ENCODE measurements at regions not wholly inside any gene's neighbourhood (a gene's known extent, or its start where the extent isn't known, plus 50 kb on each side); places are given as distances from the start of the nearest gene placed in this dataset.

DNA sequence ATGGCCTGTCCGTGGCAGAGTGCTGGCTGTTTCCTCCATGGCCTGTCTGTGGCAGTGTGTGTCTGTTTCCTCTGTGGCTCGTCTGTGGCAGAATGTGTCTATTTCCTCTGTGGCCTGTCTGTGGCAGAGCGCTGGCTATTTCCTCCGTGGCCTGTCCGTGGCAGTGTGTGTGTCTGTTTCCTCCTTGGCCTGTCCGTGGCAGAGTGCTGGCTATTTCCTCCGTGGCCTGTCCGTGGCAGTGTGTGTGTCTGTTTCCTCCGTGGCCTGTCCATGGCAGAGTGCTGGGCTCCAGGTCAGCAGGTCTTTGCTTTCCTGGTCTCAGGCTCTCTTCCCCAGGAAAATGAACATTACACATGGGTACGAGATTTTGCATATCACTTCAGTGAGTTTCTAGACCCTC lies 138.4 kb upstream of the IPO9 start:
- Histone ChIP-seq H4K20me1 (ENCODE audit: insufficient read depth) (no peaks in the 10 kb centered on the region), H3K9ac (ENCODE audit: low read length) (no peak overlapping the region), H3K9me3 (ENCODE audit: low read length) (no peaks in the 10 kb centered on the region), H2AFZ (ENCODE audit: low read depth, low read length) (no peak overlapping the region), H3K4me2 (ENCODE audit: low read length) (no peak overlapping the region), H3K36me3 (ENCODE audit: insufficient read depth, low read length) (no peaks in the 10 kb centered on the region), H3K79me2 (replicated peaks; ENCODE audit: insufficient read depth, low read length) (peaks cover 66% of the 10 kb centered on the region), H3K4me3 (ENCODE audit: low read length) (no peak overlapping the region), H3K27me3 (ENCODE audit: insufficient read depth, low read depth, low read length) (no peaks in the 10 kb centered on the region), H3K9me2 (ENCODE audit: insufficient read depth, low read length) (no peaks in the 10 kb centered on the region), H3F3A (ENCODE audit: insufficient read depth, low read length, poor library complexity, severe bottlenecking) (peaks cover 8% of the 10 kb centered on the region), H3K27ac (ENCODE audit: low read length) (no peak overlapping the region)
- TF ChIP-seq MXI1 (conservative IDR thresholded peaks at IDR 0.05; ENCODE audit: poor library complexity, severe bottlenecking) (no peak), TAF1 (IDR thresholded peaks at IDR 0.05; ENCODE audit: low read depth) (no peak), RAD21 (conservative IDR thresholded peaks at IDR 0.05) (no peak), EZH2 (IDR thresholded peaks at IDR 0.05; ENCODE audit: borderline replicate concordance, insufficient read depth, low read length, poor library complexity, severe bottlenecking) (no peak), POLR2AphosphoS5 (IDR thresholded peaks at IDR 0.05) (no peak), EP300 (conservative IDR thresholded peaks at IDR 0.05; ENCODE audit: poor library complexity, severe bottlenecking) (no peak), SMC3 (conservative IDR thresholded peaks at IDR 0.05; ENCODE audit: poor library complexity) (no peak)
- TF ChIP-seq, protein P1, sequence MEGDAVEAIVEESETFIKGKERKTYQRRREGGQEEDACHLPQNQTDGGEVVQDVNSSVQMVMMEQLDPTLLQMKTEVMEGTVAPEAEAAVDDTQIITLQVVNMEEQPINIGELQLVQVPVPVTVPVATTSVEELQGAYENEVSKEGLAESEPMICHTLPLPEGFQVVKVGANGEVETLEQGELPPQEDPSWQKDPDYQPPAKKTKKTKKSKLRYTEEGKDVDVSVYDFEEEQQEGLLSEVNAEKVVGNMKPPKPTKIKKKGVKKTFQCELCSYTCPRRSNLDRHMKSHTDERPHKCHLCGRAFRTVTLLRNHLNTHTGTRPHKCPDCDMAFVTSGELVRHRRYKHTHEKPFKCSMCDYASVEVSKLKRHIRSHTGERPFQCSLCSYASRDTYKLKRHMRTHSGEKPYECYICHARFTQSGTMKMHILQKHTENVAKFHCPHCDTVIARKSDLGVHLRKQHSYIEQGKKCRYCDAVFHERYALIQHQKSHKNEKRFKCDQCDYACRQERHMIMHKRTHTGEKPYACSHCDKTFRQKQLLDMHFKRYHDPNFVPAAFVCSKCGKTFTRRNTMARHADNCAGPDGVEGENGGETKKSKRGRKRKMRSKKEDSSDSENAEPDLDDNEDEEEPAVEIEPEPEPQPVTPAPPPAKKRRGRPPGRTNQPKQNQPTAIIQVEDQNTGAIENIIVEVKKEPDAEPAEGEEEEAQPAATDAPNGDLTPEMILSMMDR (IDR thresholded peaks at IDR 0.05; ENCODE audit: poor library complexity, severe bottlenecking): no peak
- TF ChIP-seq, protein P2, sequence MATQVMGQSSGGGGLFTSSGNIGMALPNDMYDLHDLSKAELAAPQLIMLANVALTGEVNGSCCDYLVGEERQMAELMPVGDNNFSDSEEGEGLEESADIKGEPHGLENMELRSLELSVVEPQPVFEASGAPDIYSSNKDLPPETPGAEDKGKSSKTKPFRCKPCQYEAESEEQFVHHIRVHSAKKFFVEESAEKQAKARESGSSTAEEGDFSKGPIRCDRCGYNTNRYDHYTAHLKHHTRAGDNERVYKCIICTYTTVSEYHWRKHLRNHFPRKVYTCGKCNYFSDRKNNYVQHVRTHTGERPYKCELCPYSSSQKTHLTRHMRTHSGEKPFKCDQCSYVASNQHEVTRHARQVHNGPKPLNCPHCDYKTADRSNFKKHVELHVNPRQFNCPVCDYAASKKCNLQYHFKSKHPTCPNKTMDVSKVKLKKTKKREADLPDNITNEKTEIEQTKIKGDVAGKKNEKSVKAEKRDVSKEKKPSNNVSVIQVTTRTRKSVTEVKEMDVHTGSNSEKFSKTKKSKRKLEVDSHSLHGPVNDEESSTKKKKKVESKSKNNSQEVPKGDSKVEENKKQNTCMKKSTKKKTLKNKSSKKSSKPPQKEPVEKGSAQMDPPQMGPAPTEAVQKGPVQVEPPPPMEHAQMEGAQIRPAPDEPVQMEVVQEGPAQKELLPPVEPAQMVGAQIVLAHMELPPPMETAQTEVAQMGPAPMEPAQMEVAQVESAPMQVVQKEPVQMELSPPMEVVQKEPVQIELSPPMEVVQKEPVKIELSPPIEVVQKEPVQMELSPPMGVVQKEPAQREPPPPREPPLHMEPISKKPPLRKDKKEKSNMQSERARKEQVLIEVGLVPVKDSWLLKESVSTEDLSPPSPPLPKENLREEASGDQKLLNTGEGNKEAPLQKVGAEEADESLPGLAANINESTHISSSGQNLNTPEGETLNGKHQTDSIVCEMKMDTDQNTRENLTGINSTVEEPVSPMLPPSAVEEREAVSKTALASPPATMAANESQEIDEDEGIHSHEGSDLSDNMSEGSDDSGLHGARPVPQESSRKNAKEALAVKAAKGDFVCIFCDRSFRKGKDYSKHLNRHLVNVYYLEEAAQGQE (IDR thresholded peaks at IDR 0.05; ENCODE audit: borderline replicate concordance): no peak

DNA sequence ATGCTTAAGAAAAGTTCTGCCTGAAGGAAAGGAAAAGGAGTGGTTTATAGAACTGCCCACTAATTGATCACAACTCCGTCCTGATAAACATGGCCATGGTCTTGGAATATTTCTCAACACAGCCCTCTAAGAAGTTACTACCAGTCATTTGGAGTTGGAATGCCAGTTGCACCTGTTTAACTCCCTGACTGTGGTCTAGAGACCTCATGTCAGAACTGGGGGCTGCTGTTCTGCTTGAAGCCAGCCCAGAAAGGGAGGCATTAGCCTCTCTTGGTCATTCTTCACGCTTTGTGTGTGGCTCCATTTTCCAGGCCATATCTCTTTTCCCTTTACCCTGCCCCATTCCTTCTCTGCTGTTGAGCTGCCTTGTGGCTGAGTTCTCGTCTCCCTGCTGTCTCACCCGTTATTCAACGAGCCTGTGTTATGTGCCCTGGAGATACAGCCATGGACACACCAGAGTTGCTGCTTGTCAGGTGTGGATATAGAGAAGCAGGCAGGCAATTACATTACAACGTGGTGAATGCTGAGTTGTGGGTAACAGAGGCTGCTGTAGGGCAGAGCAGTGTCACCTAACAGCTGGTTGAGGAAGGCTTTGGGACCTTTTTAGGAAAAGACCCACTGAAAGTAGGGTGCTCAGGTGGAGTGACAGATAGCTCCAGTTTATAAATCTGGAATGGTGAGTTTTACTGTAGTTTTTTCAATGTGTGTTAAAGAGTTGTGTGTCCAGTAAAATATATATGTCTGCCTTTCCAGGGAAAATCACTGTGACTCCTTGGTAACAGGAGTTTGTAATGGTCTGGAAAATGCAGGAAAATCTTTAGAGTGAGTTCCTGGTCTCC lies 137.0 kb upstream of the IPO9 start:
- peaks cover 8% of the 10 kb centered on the region for H3F3A ChIP-seq (ENCODE audit: insufficient read depth, low read length, poor library complexity, severe bottlenecking)
- H3K27me3 ChIP-seq (ENCODE audit: insufficient read depth, low read depth, low read length): no peaks in the 10 kb centered on the region
- no peaks in the 10 kb centered on the region for H4K20me1 ChIP-seq (ENCODE audit: insufficient read depth)
- H3K4me3 ChIP-seq (ENCODE audit: low read length): peak overlapping the region; percentile 59
- no peaks in the 10 kb centered on the region for H3K9me3 ChIP-seq (ENCODE audit: low read length)
- H3K36me3 ChIP-seq (ENCODE audit: insufficient read depth, low read length): no peaks in the 10 kb centered on the region
- peak overlapping the region; percentile 68 for H3K9ac ChIP-seq (ENCODE audit: low read length)
- TF ChIP-seq EP300 (conservative IDR thresholded peaks at IDR 0.05; ENCODE audit: poor library complexity, severe bottlenecking): no peak
- TF ChIP-seq, protein P2 (IDR thresholded peaks at IDR 0.05; ENCODE audit: borderline replicate concordance): peak; percentile 97
- peak overlapping the region; percentile 87 for H3K27ac ChIP-seq (ENCODE audit: low read length)
- H2AFZ ChIP-seq (ENCODE audit: low read depth, low read length): no peak overlapping the region
- H3K79me2 ChIP-seq (replicated peaks; ENCODE audit: insufficient read depth, low read length): peaks cover 80% of the 10 kb centered on the region
- no peaks in the 10 kb centered on the region for H3K9me2 ChIP-seq (ENCODE audit: insufficient read depth, low read length)
- peak overlapping the region; percentile 63 for H3K4me2 ChIP-seq (ENCODE audit: low read length)
